ENCODE measurements at regions not wholly inside any gene's neighbourhood (a gene's known extent, or its start where the extent isn't known, plus 50 kb on each side); places are given as distances from the start of the nearest gene placed in this dataset.

DNA sequence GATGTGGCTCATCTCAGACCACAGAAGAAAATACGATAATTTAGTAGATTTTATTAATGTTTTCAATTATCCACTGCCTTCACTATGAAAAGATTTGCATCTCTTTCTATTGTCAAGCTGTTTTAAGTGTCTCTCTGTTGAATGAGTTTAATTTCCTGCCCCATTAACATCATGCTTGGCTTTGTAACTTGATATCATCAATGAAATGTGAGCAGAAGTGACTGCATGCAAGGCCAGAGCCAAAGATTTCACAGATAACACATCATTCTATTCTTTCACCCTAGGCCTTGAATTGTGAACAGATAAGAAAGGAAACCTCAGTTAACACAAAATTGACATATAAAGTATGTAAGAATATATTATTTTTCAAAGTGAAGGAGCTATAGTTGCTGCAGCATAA is 986.4 kb upstream of the CDH18 start:
- Histone ChIP-seq H3K4me2 (ENCODE audit: extremely low read depth, insufficient read depth, low read length) (no peak overlapping the region), H2AFZ (ENCODE audit: low read length) (no peak overlapping the region), H3K27me3 (ENCODE audit: control insufficient read depth, insufficient read depth, low read length) (no peaks in the 10 kb centered on the region), H3K79me2 (ENCODE audit: control insufficient read depth, insufficient read depth, low read length) (no peaks in the 10 kb centered on the region), H3K9ac (ENCODE audit: insufficient read depth, low read length) (no peak overlapping the region), H3K27ac (ENCODE audit: insufficient read depth, low read length) (no peak overlapping the region), H4K20me1 (ENCODE audit: control insufficient read depth, extremely low read depth, insufficient read depth, low read length) (no peaks in the 10 kb centered on the region), H3K4me1 (ENCODE audit: control insufficient read depth, extremely low read depth, insufficient read depth, low read length) (no peaks in the 10 kb centered on the region), H3K4me3 (replicated peaks in 1 of 4; ENCODE audit: control extremely low read depth in 1 of 4, insufficient read depth in 1 of 4, low read depth in 3 of 4, low read length in 4 of 4) (peak overlapping the region in 1 of 4 experiments; percentile 84), H3K9me3 (ENCODE audit: control insufficient read depth, insufficient read depth, low read depth, low read length) (no peaks in the 10 kb centered on the region), H3K36me3 (ENCODE audit: control insufficient read depth, insufficient read depth, low read length) (no peaks in the 10 kb centered on the region)
- DNase-seq (ENCODE audit: low read depth in 2 of 2), result peak; percentile 23 to 63
- TF ChIP-seq EZH2 (IDR thresholded peaks at IDR 0.05; ENCODE audit: low read length, missing control alignments), result no peak
- TF ChIP-seq, protein P1, sequence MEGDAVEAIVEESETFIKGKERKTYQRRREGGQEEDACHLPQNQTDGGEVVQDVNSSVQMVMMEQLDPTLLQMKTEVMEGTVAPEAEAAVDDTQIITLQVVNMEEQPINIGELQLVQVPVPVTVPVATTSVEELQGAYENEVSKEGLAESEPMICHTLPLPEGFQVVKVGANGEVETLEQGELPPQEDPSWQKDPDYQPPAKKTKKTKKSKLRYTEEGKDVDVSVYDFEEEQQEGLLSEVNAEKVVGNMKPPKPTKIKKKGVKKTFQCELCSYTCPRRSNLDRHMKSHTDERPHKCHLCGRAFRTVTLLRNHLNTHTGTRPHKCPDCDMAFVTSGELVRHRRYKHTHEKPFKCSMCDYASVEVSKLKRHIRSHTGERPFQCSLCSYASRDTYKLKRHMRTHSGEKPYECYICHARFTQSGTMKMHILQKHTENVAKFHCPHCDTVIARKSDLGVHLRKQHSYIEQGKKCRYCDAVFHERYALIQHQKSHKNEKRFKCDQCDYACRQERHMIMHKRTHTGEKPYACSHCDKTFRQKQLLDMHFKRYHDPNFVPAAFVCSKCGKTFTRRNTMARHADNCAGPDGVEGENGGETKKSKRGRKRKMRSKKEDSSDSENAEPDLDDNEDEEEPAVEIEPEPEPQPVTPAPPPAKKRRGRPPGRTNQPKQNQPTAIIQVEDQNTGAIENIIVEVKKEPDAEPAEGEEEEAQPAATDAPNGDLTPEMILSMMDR (conservative IDR thresholded peaks at IDR 0.05 in 1 of 2, IDR thresholded peaks at IDR 0.05 in 1 of 2; ENCODE audit: low read depth in 1 of 2, low read length in 2 of 2), result no peak

DNA sequence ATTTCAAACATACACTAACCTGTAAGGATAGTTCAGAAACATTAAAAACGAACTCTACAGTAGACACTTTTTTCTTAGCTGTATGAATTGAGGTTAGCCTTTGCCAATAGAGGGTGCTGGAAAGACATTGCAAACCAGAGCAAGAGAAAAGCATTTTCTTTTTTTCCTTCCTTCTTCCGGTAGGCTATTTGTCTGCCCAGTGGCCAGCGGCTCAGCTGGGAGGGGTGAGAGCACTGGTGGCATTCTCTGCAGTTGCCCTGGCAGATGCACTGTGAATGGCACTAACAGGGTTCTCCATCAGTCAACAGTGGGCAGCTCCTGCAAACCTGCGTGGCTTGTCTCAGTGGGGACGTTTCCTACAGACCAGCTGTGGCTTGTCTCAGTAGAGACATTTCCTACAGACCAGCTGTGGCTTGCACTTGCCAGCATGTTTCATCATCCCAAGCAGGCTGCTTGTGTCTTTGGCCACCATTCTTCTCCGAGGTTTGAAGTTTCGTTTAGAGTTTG is 984.5 kb upstream of the CDH18 start:
- Histone ChIP-seq H2AFZ (ENCODE audit: low read length) (no peak overlapping the region), H3K4me2 (ENCODE audit: extremely low read depth, insufficient read depth, low read length) (no peak overlapping the region)

DNA sequence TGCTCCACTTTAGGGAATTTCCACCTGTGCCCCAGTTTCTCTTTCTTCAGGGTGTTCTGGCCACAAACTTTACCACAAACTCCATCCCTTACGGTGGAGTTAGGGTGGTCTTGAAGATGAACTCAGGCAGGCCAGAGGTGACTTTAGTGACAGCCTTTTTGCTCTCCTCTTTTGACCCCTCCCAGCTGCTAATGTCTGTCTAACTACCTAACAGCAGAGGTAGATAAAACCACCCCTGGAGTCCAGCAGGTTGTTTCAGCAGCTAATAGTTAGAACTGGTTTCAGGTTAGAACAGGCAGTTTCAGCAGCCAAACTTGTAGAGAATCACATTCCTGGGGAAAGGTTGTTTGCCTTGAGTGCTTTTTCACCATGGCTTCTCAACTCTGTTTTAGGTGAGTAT is 971.3 kb upstream of the CDH18 start:
- Histone ChIP-seq H4K20me1 (ENCODE audit: control insufficient read depth, extremely low read depth, insufficient read depth, low read length) (no peaks in the 10 kb centered on the region), H3K36me3 (ENCODE audit: control insufficient read depth, insufficient read depth, low read length) (no peaks in the 10 kb centered on the region), H3K9me3 (ENCODE audit: control insufficient read depth, insufficient read depth, low read depth, low read length) (no peaks in the 10 kb centered on the region), H3K9ac (ENCODE audit: insufficient read depth, low read length) (no peak overlapping the region), H3K4me3 (replicated peaks in 1 of 4; ENCODE audit: control extremely low read depth in 1 of 4, insufficient read depth in 1 of 4, low read depth in 3 of 4, low read length in 4 of 4) (no peak overlapping the region), H3K4me2 (ENCODE audit: extremely low read depth, insufficient read depth, low read length) (no peak overlapping the region), H2AFZ (ENCODE audit: low read length) (no peak overlapping the region), H3K27ac (ENCODE audit: insufficient read depth, low read length) (no peak overlapping the region), H3K27me3 (ENCODE audit: control insufficient read depth, insufficient read depth, low read length) (no peaks in the 10 kb centered on the region), H3K79me2 (ENCODE audit: control insufficient read depth, insufficient read depth, low read length) (no peaks in the 10 kb centered on the region), H3K4me1 (ENCODE audit: control insufficient read depth, extremely low read depth, insufficient read depth, low read length) (no peaks in the 10 kb centered on the region)
- no peak for DNase-seq (ENCODE audit: low read depth in 2 of 2)
- TF ChIP-seq, protein P1 (conservative IDR thresholded peaks at IDR 0.05 in 1 of 2, IDR thresholded peaks at IDR 0.05 in 1 of 2; ENCODE audit: low read depth in 1 of 2, low read length in 2 of 2), result no peak
- no peak for TF ChIP-seq EZH2 (IDR thresholded peaks at IDR 0.05; ENCODE audit: low read length, missing control alignments)

More for the DNA sequence above, 984.5 kb upstream of the CDH18 start:
- no peaks in the 10 kb centered on the region for H3K4me1 ChIP-seq (ENCODE audit: control insufficient read depth, extremely low read depth, insufficient read depth, low read length)
- no peaks in the 10 kb centered on the region for H3K9me3 ChIP-seq (ENCODE audit: control insufficient read depth, insufficient read depth, low read depth, low read length)
- peak overlapping the region in 1 of 4 experiments; percentile 84 for H3K4me3 ChIP-seq (replicated peaks in 1 of 4; ENCODE audit: control extremely low read depth in 1 of 4, insufficient read depth in 1 of 4, low read depth in 3 of 4, low read length in 4 of 4)
- TF ChIP-seq, protein P1 (conservative IDR thresholded peaks at IDR 0.05 in 1 of 2, IDR thresholded peaks at IDR 0.05 in 1 of 2; ENCODE audit: low read depth in 1 of 2, low read length in 2 of 2), result peak; percentile 8 to 81
- TF ChIP-seq EZH2 (IDR thresholded peaks at IDR 0.05; ENCODE audit: low read length, missing control alignments), result no peak
- H3K27me3 ChIP-seq (ENCODE audit: control insufficient read depth, insufficient read depth, low read length), result no peaks in the 10 kb centered on the region
- no peaks in the 10 kb centered on the region for H4K20me1 ChIP-seq (ENCODE audit: control insufficient read depth, extremely low read depth, insufficient read depth, low read length)
- no peaks in the 10 kb centered on the region for H3K36me3 ChIP-seq (ENCODE audit: control insufficient read depth, insufficient read depth, low read length)
- H3K79me2 ChIP-seq (ENCODE audit: control insufficient read depth, insufficient read depth, low read length), result no peaks in the 10 kb centered on the region
- H3K27ac ChIP-seq (ENCODE audit: insufficient read depth, low read length), result no peak overlapping the region
- H3K9ac ChIP-seq (ENCODE audit: insufficient read depth, low read length), result no peak overlapping the region
- DNase-seq (ENCODE audit: low read depth in 2 of 2), result peak; percentile 57 to 96

Measured in fibroblast of lung (primary cell).